Urinary bladder (tissue), 3 donors: ENCODE measurements at regions not wholly inside any gene's neighbourhood (a gene's known extent, or its start where the extent isn't known, plus 50 kb on each side); places are given as distances from the start of the nearest gene placed in this dataset.
"Not testable (repeated sequence)": the region's sequence is repeated elsewhere in the genome, so short reads cannot be mapped to it uniquely, and the experiment has no call there.

ENCODE experiments used
- DNase-seq: peaks from one replicate; pipeline ENCODE4 v3.0.0-alpha.2; 2015; ENCODE audit errors: extremely low spot score
- H3K27ac ChIP-seq: one replicate; pipeline ENCODE4 v1.5.1; 2013; ENCODE audit warnings: low read depth, mild to moderate bottlenecking, moderate library complexity
- H3K36me3 ChIP-seq: one replicate; pipeline ENCODE4 v1.6.1; 2013; ENCODE audit warnings: mild to moderate bottlenecking, moderate library complexity; ENCODE audit not compliant: insufficient read depth
- H3K4me1 ChIP-seq: one replicate; pipeline ENCODE4 v1.6.1; 2013; ENCODE audit warnings: mild to moderate bottlenecking, moderate library complexity; ENCODE audit not compliant: insufficient read depth
- H3K4me3 ChIP-seq: one replicate; pipeline ENCODE4 v1.5.1; 2013; ENCODE audit warnings: low read depth, low read length
- WGBS: extraction: QIAGEN DNeasy Blood & Tissue Kit; methylation state at CpG from one replicate; pipeline ENCODE4 v1.1.7; 2013; 5-methylcytosine and 5-hydroxymethylcytosine counted together
- donor health status: healthy with polysubstance abuse.
- donor health status: healthy.

DNA sequence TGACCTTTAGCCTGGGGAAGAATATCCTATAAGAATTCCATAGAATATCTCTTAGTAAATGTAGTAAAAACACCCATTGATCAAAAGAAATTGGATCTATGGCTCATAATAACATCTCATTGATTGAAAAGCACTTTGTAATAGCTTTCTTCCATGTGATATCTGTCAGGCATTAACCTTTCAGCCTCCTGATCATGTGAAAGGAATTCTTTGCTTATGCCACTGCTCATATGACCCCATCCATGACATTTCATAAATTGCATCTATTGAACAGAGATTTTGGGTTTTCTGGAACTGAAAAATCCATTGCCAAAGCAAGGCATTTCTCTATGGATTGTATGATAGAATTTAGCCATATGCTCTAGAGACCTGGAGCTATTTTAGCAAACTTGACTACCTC is 519.3 kb upstream of the PFKP start:
- no peak for DNase-seq
- no peaks in the 10 kb centered on the region for H3K4me1 ChIP-seq

DNA sequence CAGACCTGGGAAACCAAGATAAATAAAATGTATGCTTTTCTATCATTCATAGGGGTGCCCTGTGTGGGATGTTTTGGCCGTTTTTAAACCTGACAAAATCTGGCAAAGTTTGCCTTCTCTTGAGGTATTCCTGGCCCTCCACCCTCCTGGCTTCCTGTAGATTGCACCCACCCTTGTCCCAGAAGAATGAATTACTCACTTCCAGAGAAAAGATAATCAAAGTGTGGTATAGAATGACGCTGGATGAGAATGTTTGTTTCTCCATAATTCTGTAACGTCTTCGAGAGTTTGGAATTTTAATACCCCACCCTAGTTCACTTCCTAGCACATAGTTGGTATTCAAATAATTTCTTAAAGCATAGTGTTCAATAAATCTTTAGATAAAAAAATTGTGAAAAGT is 519.7 kb upstream of the PFKP start:
- Histone ChIP-seq H3K4me3 (no peak overlapping the region), H3K27ac (no peak overlapping the region), H3K36me3 (no peaks in the 10 kb centered on the region), H3K4me1 (no peaks in the 10 kb centered on the region)
- WGBS = 40% methylated on average over 4 of the region's 4 CpGs
- no peak for DNase-seq

More for the DNA sequence above, 519.3 kb upstream of the PFKP start:
- Histone ChIP-seq H3K4me3 (no peak overlapping the region), H3K27ac (no peak overlapping the region), H3K36me3 (no peaks in the 10 kb centered on the region)

DNA sequence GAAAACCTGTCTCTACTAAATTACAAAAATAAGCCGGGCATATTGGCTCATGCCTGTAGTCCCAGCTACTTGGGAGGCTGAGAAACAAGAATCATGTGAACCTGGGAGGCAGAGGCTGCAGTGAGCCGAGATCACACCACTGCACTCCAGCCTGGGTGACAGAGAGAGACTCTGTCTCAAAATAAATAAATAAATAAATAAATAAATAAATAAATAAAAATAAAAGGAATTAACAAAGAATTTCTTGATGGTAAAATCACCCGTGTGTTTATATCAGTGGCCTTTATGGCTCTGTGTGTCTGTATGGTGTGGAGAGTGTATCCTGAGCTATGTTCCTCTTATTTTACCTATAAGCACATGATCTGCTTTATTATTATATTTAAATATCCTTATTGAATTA is 520.5 kb upstream of the PFKP start:
- not testable (repeated sequence) for H3K36me3 ChIP-seq, H3K27ac ChIP-seq, DNase-seq, H3K4me1 ChIP-seq, H3K4me3 ChIP-seq
- WGBS = 92% methylated on average over 3 of the region's 3 CpGs

DNA sequence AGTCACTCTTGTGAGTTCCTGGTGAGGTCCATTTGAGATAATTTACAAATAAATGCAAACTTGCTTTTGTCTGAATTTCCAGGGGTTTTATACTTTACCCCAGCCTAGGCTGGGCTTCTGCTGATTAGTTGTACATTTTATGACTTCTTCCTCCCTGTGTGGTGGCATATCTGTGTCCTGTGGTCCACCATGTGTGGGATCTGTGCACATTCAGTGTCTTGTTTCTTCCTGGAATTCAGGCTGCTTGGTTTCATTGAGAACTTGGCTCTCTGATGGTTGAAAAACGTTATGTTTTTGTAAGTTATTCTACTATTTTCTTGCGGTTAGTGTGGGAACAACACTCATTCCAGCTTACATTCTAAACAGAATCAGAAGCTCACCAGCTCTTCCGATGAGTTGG is 523.4 kb upstream of the PFKP start:
- H3K4me3 ChIP-seq = no peak overlapping the region
- 85% methylated on average over 3 of the region's 3 CpGs for WGBS
- no peaks in the 10 kb centered on the region for H3K4me1 ChIP-seq
- DNase-seq = no peak
- H3K27ac ChIP-seq = no peak overlapping the region
- no peaks in the 10 kb centered on the region for H3K36me3 ChIP-seq

DNA sequence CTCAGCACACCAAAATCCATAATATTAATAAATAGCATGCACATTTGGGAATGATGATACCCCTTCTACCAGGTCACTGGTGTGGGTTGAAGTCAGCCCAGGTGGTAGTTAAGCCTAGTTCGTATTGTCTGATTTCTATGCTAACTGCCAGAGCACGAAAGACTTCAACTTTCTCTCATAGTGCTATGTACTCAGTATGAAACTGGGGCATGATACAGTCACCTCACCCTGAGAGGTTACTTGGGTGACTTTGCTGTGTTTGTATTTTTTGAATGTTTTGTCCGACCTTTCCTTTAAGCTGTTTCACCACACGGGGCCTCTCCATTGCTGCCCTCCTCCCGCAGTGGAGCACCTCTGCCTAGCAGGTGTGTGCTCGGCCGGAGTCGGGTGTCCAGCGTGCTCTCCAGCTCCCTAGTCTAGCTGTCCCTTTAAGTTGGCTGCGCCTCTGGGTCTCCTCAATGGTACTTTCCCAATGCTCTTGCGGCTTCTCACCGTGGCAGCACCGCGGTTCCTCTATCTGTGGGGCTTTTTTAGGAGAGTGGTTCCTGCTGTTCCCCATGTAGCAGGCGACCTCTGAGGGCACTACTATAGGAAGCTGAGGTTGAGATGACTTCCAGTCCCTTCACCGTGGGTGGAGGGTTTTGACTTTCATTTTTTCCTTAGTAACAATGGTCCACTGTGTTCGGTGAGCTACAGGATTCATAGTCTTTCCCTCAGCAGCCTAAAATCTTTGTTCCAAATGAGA is 524.0 kb upstream of the PFKP start:
- H3K4me1 ChIP-seq = no peaks in the 10 kb centered on the region
- no peak for DNase-seq
- no peak overlapping the region for H3K4me3 ChIP-seq
- WGBS = 90% methylated on average over 17 of the region's 17 CpGs
- H3K36me3 ChIP-seq = no peaks in the 10 kb centered on the region
- no peak overlapping the region for H3K27ac ChIP-seq

DNA sequence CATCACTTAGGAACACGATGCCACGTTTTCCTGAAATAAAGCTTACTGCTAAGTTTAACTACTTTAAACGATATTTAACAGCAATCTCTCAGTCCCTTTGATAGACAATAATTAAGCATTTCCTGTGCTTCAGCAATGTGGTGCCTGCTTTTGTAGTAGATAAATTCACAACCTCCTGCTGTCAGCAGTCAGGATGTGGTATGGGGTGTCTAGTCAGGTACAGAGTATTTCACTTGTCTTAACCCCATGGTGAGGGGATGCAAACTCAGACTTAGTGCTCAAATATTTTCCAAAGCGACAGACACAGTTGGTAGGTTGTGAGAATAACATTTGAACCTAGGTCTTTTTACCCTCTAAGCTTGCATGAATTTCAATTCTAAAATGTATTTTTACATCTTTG is 526.2 kb upstream of the PFKP start:
- no peak overlapping the region for H3K27ac ChIP-seq
- H3K36me3 ChIP-seq = no peaks in the 10 kb centered on the region
- no peaks in the 10 kb centered on the region for H3K4me1 ChIP-seq
- no peak overlapping the region for H3K4me3 ChIP-seq
- 53% methylated on average over 4 of the region's 4 CpGs for WGBS
- no peak for DNase-seq

DNA sequence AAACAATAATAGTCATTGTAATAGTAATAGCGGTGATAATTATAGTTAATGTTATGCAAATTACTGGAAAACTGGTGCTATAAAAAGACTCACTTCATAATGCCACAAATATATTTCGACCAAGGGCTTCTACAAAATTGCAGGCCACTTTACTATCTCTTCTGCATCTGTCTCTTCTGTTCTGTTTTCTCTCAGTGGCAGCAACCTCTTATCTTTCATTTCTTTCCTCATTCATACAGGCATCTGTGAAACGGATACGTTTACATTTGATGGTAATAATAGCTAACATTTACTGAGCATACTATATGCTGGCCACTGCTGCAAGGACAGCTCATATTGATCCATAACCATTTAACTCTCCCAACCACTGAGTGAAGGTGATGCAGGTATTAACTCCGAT is 537.4 kb upstream of the PFKP start:
- WGBS = 36% methylated on average over 5 of the region's 5 CpGs
- Histone ChIP-seq H3K4me3 (no peak overlapping the region), H3K27ac (no peak overlapping the region), H3K4me1 (no peaks in the 10 kb centered on the region), H3K36me3 (no peaks in the 10 kb centered on the region)
- DNase-seq = no peak

DNA sequence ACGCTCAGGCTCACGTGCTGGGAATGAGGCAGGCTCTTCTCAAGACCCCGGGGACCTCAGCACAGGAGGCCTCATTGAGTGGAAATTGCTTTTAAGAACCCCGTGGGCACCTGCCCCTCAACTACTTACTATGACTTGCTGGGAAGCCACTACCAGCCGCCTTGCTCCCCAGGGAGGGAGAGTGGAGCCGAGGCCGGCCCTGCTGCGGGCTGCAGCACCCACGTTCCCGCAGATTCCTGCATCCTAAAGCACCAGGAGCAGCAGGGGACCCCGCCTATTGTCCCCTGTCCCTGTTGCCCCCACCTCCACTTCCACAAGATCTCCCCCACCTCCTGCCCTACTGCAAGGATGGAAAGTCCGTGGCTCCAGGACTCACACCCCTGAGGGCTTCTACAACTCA is 541.6 kb upstream of the PFKP start:
- DNase-seq = no peak
- WGBS = 93% methylated on average over 12 of the region's 12 CpGs
- H3K4me1 ChIP-seq = no peaks in the 10 kb centered on the region
- H3K36me3 ChIP-seq = no peaks in the 10 kb centered on the region
- H3K27ac ChIP-seq = no peak overlapping the region
- H3K4me3 ChIP-seq = no peak overlapping the region

DNA sequence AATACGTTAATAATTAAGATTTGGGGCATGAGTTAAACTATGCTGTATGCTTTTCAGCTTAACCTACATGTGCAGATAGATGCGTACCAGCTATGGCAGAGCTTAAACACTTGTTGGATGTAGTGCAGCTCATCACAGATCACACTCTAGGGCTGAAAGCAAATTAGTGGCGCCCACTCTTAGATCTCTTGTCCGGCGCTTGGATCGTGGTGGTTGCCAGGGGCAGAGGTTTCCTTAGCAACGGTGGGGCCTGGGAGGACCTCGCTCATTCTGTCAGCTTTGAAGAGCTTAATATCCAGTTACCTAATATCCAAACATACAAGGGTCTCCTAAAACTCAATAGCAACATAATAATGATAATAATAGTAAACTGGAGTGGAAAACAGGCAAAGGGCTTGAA is 548.2 kb upstream of the PFKP start:
- no peak overlapping the region for H3K4me3 ChIP-seq
- H3K36me3 ChIP-seq = no peaks in the 10 kb centered on the region
- no peak for DNase-seq
- no peak overlapping the region for H3K27ac ChIP-seq
- 85% methylated on average over 8 of the region's 8 CpGs for whole genome bisulfite sequencing
- no peaks in the 10 kb centered on the region for H3K4me1 ChIP-seq

DNA sequence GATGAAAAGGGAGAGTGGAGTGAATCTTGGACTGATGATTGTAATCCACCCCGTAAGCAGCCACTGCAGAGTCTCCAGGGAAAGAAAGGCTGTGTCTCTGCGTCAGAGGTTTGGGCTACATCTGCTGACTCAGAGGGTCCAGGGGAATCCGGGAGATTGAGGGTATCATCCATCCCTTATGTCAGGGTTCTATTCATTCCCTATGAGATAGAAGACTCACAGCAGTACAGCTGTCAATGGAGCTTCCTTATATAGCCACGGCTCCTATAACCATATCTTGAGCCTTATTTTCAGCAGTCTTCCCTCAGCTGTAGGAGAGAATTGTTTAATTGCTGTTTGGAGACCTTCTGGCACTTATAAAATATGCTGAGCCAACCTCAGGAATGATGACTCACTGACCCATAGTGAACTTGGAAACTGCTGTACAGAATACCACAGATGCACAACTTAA is 558.2 kb upstream of the PFKP start:
- Histone ChIP-seq H3K36me3 (no peaks in the 10 kb centered on the region), H3K27ac (no peak overlapping the region), H3K4me1 (no peaks in the 10 kb centered on the region), H3K4me3 (no peak overlapping the region)
- 33% methylated on average over 4 of the region's 4 CpGs for WGBS
- DNase-seq = no peak

DNA sequence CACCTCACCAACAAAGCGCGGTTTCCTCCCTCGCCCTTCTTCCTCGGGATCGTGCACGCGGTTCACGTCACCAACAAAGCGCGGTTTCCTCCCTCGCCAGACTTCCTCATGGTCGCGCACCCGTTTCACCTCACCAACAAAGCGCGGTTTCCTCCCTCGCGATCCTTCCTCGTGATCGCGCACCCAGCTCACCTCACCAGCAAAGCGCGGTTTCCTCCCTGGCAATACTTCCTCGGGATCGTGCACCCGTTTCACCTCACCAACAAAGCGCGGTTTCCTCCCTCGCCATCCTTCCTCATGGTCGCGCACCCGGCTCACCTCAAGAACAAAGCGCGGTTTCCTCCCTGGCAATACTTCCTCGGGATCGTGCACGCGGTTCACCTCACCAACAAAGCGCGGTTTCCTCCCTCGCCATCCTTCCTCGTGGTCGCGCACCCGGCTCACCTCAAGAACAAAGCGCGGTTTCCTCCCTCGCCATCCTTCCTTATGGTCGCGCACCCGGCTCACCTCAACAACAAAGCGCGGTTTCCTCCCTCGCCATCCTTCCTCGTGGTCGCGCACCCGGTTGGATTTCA is 565.9 kb upstream of the PFKP start:
- not testable (repeated sequence) for H3K36me3 ChIP-seq, H3K4me1 ChIP-seq, DNase-seq, H3K4me3 ChIP-seq, H3K27ac ChIP-seq
- WGBS = 45% methylated on average over 58 of the region's 58 CpGs

DNA sequence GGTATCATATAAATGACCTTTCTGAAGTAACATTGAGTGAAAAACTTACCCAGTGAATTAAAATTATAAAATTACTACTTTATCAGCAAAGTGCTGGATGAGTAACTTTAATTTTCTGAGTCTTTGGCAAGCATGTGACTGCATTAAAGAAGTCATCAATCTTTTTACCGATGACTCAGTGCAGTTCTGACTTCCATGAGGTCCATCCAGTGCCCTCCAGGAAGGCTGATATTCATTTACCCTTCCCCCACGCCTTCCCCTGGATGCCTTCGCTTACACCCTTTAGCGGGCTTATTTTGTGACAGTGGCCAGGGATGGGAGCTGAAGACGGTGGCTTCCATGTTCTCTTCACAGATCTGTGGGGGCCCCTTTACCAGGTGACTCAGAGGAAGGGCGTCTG is 572.9 kb upstream of the PFKP start:
- no peak for DNase-seq
- no peaks in the 10 kb centered on the region for H3K4me1 ChIP-seq
- H3K4me3 ChIP-seq = no peak overlapping the region
- H3K36me3 ChIP-seq = no peaks in the 10 kb centered on the region
- no peak overlapping the region for H3K27ac ChIP-seq
- 84% methylated on average over 6 of the region's 6 CpGs for WGBS

DNA sequence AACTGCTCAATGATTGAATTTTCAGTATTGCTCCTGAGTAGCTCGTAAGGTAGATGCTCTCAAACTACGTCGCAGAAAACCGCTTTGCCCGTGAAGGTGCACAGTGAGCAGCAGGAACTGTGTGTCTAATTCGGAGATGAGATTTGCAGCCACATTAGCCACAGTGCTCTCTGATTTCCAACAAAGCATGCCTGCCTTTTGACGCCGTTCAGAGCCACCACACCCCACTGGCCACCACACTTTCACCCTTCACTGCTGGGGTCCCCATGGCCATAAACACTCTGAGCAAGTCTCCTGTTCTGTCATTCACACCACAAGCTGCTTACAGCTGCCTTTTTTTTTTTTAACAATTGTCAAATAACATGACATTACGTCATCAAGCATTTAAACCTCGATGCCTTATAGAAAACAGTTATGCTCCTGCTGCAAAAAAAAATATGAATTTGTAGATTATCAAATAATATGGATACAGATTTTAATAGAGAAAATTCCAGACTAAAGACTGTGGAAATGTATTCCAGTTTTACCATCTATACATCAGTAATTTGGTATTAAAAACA is 578.8 kb upstream of the PFKP start:
- Histone ChIP-seq H3K27ac (no peak overlapping the region), H3K36me3 (no peaks in the 10 kb centered on the region), H3K4me3 (no peak overlapping the region), H3K4me1 (no peaks in the 10 kb centered on the region)
- DNase-seq = no peak
- WGBS = 81% methylated on average over 10 of the region's 10 CpGs

DNA sequence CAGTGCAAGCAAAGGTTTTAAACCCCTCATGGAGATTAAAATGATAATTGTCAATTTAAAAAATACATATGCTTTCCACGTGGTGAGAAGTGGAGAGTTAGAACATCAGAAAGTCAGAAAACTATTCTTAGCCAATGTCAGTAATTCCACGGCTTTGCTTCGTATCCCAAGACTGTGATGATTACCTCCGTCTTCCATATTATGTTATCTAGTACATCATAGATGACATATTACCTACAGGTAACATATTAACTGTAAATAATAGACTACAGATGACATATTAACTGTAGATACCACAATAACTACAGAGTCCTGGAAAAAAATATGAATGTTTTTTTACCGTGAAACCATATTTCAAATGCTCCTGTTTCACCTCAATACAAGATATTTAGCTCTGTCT is 579.4 kb upstream of the PFKP start:
- WGBS = 78% methylated on average over 5 of the region's 5 CpGs
- DNase-seq = no peak
- H3K4me3 ChIP-seq = no peak overlapping the region
- H3K36me3 ChIP-seq = no peaks in the 10 kb centered on the region
- no peak overlapping the region for H3K27ac ChIP-seq
- no peaks in the 10 kb centered on the region for H3K4me1 ChIP-seq
